Endothelial cell of umbilical vein (primary cell): ENCODE measurements at regions not wholly inside any gene's neighbourhood (a gene's known extent, or its start where the extent isn't known, plus 50 kb on each side); places are given as distances from the start of the nearest gene placed in this dataset.

Source experiments
- BruUV-seq: library from RNA; stranded (reverse); fragments of 400-500 nt; replicated peaks from 2 replicates; lab custom pipeline; 2021; lab: Mats Ljungman, UMichigan
- CTCF ChIA-PET: fragments of 300-600, 350-600 bp; sonication (Branson Sonifier 250); formaldehyde crosslinking; loops from one replicate; lab custom pipeline; 2021; ENCODE audit warnings: antibody characterized with exemption, inconsistent platforms; lab: Charles Lee
- POLR2A ChIA-PET: fragments of 300-600, 350-600 bp; sonication (Branson Sonifier 250); formaldehyde crosslinking; loops from one replicate; lab custom pipeline; 2021; ENCODE audit warnings: antibody characterized with exemption, inconsistent platforms; lab: Charles Lee
- DNase-seq: peaks from one replicate; pipeline ENCODE4 v3.0.0-alpha.2; 2011; ENCODE audit warnings: low read depth, low spot score
- FAIRE-seq: peaks from 2 replicates; lab custom pipeline; 2011; peaks lifted over from hg19 to GRCh38; lab: Jason Lieb, UNC
- H2AFZ ChIP-seq: 2 replicates; pipeline ENCODE4 v1.6.0; 2012; ENCODE audit warnings: low read depth, low read length, control low read depth, inconsistent platforms
- H3K27ac ChIP-seq: 2 replicates; pipeline ENCODE4 v1.5.1; 2011; ENCODE audit warnings: low read depth, mild to moderate bottlenecking, control low read depth, low read length, moderate library complexity; ENCODE audit not compliant: insufficient read depth
- H3K27me3 ChIP-seq, 2 experiments: 2 replicates each; pipeline versions ENCODE4 v1.6.0 to v1.6.1; 2011; ENCODE audit warnings: low read length in 2 of 2, mixed read lengths in 1 of 2; ENCODE audit not compliant: control insufficient read depth in 2 of 2, insufficient read depth in 2 of 2
- H3K36me3 ChIP-seq, 2 experiments: 2 replicates in 1 of 2; 3 replicates in 1 of 2; pipeline ENCODE4 v1.5.1; 2011; ENCODE audit warnings: low read length in 2 of 2, mild to moderate bottlenecking in 1 of 2, moderate library complexity in 1 of 2; ENCODE audit not compliant: control insufficient read depth in 2 of 2, insufficient read depth in 2 of 2; ENCODE audit errors: extremely low read depth in 1 of 2
- H3K4me1 ChIP-seq: 3 replicates; pipeline ENCODE4 v1.5.1; 2011; ENCODE audit warnings: mild to moderate bottlenecking, low read length; ENCODE audit not compliant: control insufficient read depth, insufficient read depth; ENCODE audit errors: extremely low read depth
- H3K4me2 ChIP-seq: 2 replicates; pipeline ENCODE4 v1.6.1; 2011; ENCODE audit warnings: low read length, control low read depth, mixed read lengths; ENCODE audit not compliant: insufficient read depth
- H3K4me3 ChIP-seq, 3 experiments: fragments of 200-600 bp in 1 of 3; sonication (generic), shearing (Covaris generic) in 1 of 3; replicated peaks in 1 of 3; 2 replicates each; pipeline ENCODE4 v1.5.1; 2011 to 2016; ENCODE audit warnings: control low read depth in 3 of 3, low read length in 3 of 3, mild to moderate bottlenecking in 2 of 3, inconsistent platforms in 1 of 3, low read depth in 1 of 3, moderate library complexity in 1 of 3; ENCODE audit not compliant: insufficient read depth in 1 of 3
- H3K79me2 ChIP-seq: 2 replicates; pipeline ENCODE4 v1.6.0; 2012; ENCODE audit warnings: low read length, inconsistent platforms; ENCODE audit not compliant: control insufficient read depth, insufficient read depth
- H3K9ac ChIP-seq: replicated peaks from 2 replicates; pipeline ENCODE3; 2011; ENCODE audit warnings: low read length, control low read depth; ENCODE audit not compliant: insufficient read depth; ENCODE audit errors: extremely low read depth
- H3K9me1 ChIP-seq: replicated peaks from 3 replicates; pipeline ENCODE4 v1.6.0; 2011; ENCODE audit warnings: mild to moderate bottlenecking, low read length; ENCODE audit not compliant: control insufficient read depth, insufficient read depth; ENCODE audit errors: extremely low read depth
- H3K9me3 ChIP-seq: replicated peaks from 2 replicates; pipeline ENCODE4 v1.5.1; 2012; ENCODE audit warnings: low read length, inconsistent platforms; ENCODE audit not compliant: control insufficient read depth, insufficient read depth
- H4K20me1 ChIP-seq: replicated peaks from 2 replicates; pipeline ENCODE3; 2011; ENCODE audit warnings: mild to moderate bottlenecking, low read length; ENCODE audit not compliant: control insufficient read depth, insufficient read depth; ENCODE audit errors: extremely low read depth
- CTCF ChIP-seq, 2 donors: IDR thresholded peaks; 1 replicate in 1 of 2; 2 replicates in 1 of 2; pipeline ENCODE4 v1.5.1; 2011; ENCODE audit warnings: low read length in 2 of 2, mild to moderate bottlenecking in 2 of 2, moderate library complexity in 2 of 2, control low read depth in 1 of 2, inconsistent platforms in 1 of 2, low read depth in 1 of 2; ENCODE audit not compliant: insufficient read depth in 1 of 2; ENCODE audit errors: extremely low read depth in 1 of 2
- EZH2 ChIP-seq: IDR thresholded peaks from 2 replicates; pipeline ENCODE4 v1.6.1; 2012; ENCODE audit warnings: borderline replicate concordance, low read depth, mild to moderate bottlenecking, moderate library complexity, low read length, inconsistent platforms; ENCODE audit not compliant: severe bottlenecking
- FOS ChIP-seq: IDR thresholded peaks from 2 replicates; pipeline ENCODE4 v1.6.1; 2011; ENCODE audit warnings: mild to moderate bottlenecking, low read length, moderate library complexity, borderline replicate concordance; ENCODE audit not compliant: insufficient read depth
- GATA2 ChIP-seq: IDR thresholded peaks from 2 replicates; pipeline ENCODE4 v1.7.0; 2011; ENCODE audit warnings: low read depth, mild to moderate bottlenecking, moderate library complexity, mixed read lengths, low read length; ENCODE audit not compliant: insufficient read length, insufficient read depth
- JUN ChIP-seq: IDR thresholded peaks from 2 replicates; pipeline ENCODE4 v1.6.1; 2011; ENCODE audit warnings: borderline replicate concordance, low read depth; ENCODE audit not compliant: insufficient read length, insufficient read depth
- MAX ChIP-seq: IDR thresholded peaks from 2 replicates; pipeline ENCODE4 v1.6.1; 2011; ENCODE audit not compliant: insufficient read depth, insufficient read length
- MYC ChIP-seq: IDR thresholded peaks from one replicate; pipeline ENCODE4 v1.6.1; 2011; ENCODE audit warnings: mild to moderate bottlenecking, low read depth, low read length
- POLR2A ChIP-seq: IDR thresholded peaks from 2 replicates; pipeline ENCODE4 v1.6.1; 2012; ENCODE audit warnings: low read depth, mild to moderate bottlenecking, control low read depth, low read length
- POLR2AphosphoS5 ChIP-seq: IDR thresholded peaks from 2 replicates; pipeline ENCODE4 v1.6.1; 2012; ENCODE audit warnings: low read depth, mild to moderate bottlenecking, control low read depth, low read length, moderate library complexity; ENCODE audit not compliant: insufficient read depth
- dilution Hi-C: fragments of 300-500 bp; cut with MboI; formaldehyde crosslinking; loops from one replicate; pipeline ENCODE4 v1.15.0; 2019; ENCODE audit warnings: low sequenced_read_pairs; ENCODE audit not compliant: extremely low pct_ligation_motif_present
- intact Hi-C: fragments of 100-400 bp; cut with micrococcal nuclease; formaldehyde crosslinking; loops from one replicate; pipeline ENCODE4 v1.10.0; 2022

DNA sequence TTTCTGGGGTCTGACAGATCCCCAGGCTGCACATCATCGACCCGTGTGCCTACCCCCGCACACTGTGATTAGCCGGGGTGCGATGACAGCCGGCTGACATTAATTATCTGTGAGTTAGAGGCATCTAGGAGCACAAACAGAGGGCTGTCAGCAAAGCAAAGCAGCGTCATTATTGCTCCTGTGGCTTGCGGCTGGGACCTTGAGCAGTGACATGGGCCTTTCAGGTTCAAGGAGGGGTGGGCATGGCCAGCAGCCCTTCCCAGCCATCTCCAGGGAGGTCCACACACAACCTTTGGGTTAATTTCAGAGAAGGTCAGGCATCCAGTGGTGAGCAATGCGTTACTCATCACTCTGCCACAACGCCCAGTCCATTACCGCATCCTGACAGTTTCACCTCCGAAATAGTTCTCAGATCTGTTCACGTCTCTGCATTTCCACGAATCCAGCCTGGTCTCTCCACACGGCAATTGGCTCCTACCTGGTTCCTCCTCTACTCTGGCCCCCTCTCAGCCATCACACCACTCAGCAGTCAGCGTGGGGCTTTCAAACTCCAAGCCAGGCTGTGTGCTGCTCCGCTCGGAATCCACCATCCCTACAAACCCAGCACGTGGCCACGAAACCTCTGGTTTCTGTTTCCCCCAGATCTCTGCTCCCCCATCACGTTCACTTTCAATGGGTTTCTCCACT lies 249.7 kb upstream of the C16orf82 start:
- Histone ChIP-seq H3K79me2 (no peaks in the 10 kb centered on the region), H3K27me3 (no peaks in the 10 kb centered on the region), H3K4me3 (no peak overlapping the region), H3K9me1 (no peaks in the 10 kb centered on the region), H3K9ac (no peak overlapping the region), H2AFZ (no peak overlapping the region), H3K27ac (no peak overlapping the region), H4K20me1 (no peaks in the 10 kb centered on the region), H3K4me1 (no peaks in the 10 kb centered on the region), H3K4me2 (no peak overlapping the region), H3K9me3 (peaks cover 4% of the 10 kb centered on the region), H3K36me3 (no peaks in the 10 kb centered on the region)
- ChIA-PET POLR2A (no interaction called here), CTCF (no interaction called here)
- no peak for TF ChIP-seq MYC
- TF ChIP-seq POLR2AphosphoS5: no peak
- no peak for TF ChIP-seq POLR2A
- dilution Hi-C loops (no loop called here), intact Hi-C loops (no loop called here)
- FAIRE-seq: no peak
- no TSS peak for BruUV-seq
- no peak for DNase-seq

DNA sequence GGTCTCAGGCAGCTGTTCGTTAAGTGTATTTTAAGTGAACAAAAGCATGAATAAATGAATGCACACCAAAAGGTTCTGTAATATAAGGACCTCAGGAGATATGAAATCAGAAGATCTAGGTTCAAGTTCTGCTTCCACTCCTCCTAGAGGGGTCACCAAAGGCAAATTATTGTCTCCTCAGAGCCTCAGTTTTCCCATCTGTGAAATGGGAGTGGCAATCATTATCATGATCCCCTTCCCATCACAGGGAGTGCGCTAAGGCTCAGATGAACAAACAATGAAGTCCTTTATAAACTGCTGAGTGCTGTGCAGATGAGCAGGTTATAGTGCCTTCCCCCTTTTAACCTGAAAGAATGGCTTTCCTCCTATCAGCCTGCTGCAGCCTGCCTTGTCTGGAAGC lies 248.3 kb upstream of the C16orf82 start:
- FAIRE-seq: no peak
- no TSS peak for BruUV-seq
- H2AFZ ChIP-seq: no peak overlapping the region

More for the DNA sequence above, 248.3 kb upstream of the C16orf82 start:
- Histone ChIP-seq H3K9ac (no peak overlapping the region), H3K36me3 (no peaks in the 10 kb centered on the region), H3K4me1 (no peaks in the 10 kb centered on the region), H3K9me3 (peaks cover 5% of the 10 kb centered on the region), H3K4me3 (no peak overlapping the region), H3K9me1 (no peaks in the 10 kb centered on the region), H4K20me1 (no peaks in the 10 kb centered on the region), H3K79me2 (no peaks in the 10 kb centered on the region), H3K27ac (no peak overlapping the region), H3K4me2 (no peak overlapping the region), H3K27me3 (no peaks in the 10 kb centered on the region)
- dilution Hi-C loops (no loop called here), intact Hi-C loops (no loop called here)
- TF ChIP-seq CTCF (IDR thresholded peaks at IDR 0.05; ENCODE audit: extremely low read depth in 1 of 2, insufficient read depth in 1 of 2, low read depth in 1 of 2, low read length in 2 of 2) (no peak), POLR2AphosphoS5 (no peak), JUN (no peak), MAX (no peak), POLR2A (no peak), GATA2 (no peak), FOS (no peak), EZH2 (no peak), MYC (no peak)
- CTCF ChIA-PET: no interaction called here
- DNase-seq: no peak
- POLR2A ChIA-PET: no interaction called here
